HEK293T (cell line): ENCODE measurements at regions not wholly inside any gene's neighbourhood (a gene's known extent, or its start where the extent isn't known, plus 50 kb on each side); places are given as distances from the start of the nearest gene placed in this dataset.

Experiments
- ARNT ChIP-seq: fragments of 450-650 bp; IDR thresholded peaks from 2 replicates; pipeline ENCODE4 v1.6.1; 2017; ENCODE audit warnings: mild to moderate bottlenecking
- BHLHE40 ChIP-seq: fragments of 450-650 bp; IDR thresholded peaks from 2 replicates; pipeline ENCODE4 v1.6.1; 2016; ENCODE audit warnings: mild to moderate bottlenecking, moderate library complexity, borderline replicate concordance
- FOXK2 ChIP-seq: fragments of 450-650 bp; IDR thresholded peaks from 2 replicates; pipeline ENCODE4 v1.6.1; 2016; ENCODE audit warnings: mild to moderate bottlenecking
- FOXM1 ChIP-seq: fragments of 450-650 bp; IDR thresholded peaks from 2 replicates; pipeline ENCODE4 v1.6.1; 2017; ENCODE audit warnings: mild to moderate bottlenecking, borderline replicate concordance
- LEF1 ChIP-seq: fragments of 450-650 bp; IDR thresholded peaks from 2 replicates; pipeline ENCODE4 v1.6.1; 2017; ENCODE audit warnings: mild to moderate bottlenecking, borderline replicate concordance
- SP1 ChIP-seq: fragments of 450-650 bp; IDR thresholded peaks from 2 replicates; pipeline ENCODE4 v1.6.1; 2017
- SUZ12 ChIP-seq: fragments of 450-650 bp; IDR thresholded peaks from 2 replicates; pipeline ENCODE4 v1.6.1; 2016; ENCODE audit warnings: mild to moderate bottlenecking
- TARDBP ChIP-seq: fragments of 450-650 bp; IDR thresholded peaks from 2 replicates; pipeline ENCODE4 v1.6.1; 2016
- TF ChIP-seq, protein P1 (sequence below): fragments of 450-650 bp; IDR thresholded peaks from 2 replicates; pipeline ENCODE4 v1.6.1; 2016

DNA sequence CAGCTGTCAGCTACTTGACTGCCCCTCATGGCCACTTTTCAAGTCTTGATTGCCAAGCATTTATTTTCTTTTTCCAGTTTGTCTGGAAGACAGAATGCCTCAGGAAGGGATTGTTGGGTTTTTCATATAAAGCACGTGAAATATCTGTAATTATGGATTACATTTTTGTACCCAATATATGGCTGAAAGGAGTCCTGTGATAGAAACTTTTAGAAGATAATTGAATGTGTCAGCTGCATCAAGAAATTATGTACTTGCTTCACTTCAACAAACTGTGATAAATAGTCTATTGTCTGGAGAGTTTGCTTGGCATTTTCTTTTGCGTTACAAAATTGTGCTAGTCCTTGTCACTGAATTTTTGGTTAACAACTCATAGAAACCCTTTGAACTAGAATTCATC lies 247.9 kb upstream of the SLCO3A1 start:
- TF ChIP-seq, protein P1, sequence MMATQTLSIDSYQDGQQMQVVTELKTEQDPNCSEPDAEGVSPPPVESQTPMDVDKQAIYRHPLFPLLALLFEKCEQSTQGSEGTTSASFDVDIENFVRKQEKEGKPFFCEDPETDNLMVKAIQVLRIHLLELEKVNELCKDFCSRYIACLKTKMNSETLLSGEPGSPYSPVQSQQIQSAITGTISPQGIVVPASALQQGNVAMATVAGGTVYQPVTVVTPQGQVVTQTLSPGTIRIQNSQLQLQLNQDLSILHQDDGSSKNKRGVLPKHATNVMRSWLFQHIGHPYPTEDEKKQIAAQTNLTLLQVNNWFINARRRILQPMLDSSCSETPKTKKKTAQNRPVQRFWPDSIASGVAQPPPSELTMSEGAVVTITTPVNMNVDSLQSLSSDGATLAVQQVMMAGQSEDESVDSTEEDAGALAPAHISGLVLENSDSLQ = no peak
- no peak for TF ChIP-seq SP1
- TF ChIP-seq TARDBP = no peak
- TF ChIP-seq FOXM1 = no peak
- no peak for TF ChIP-seq FOXK2
- no peak for TF ChIP-seq BHLHE40
- no peak for TF ChIP-seq SUZ12
- no peak for TF ChIP-seq ARNT
- no peak for TF ChIP-seq LEF1
